GM18868 (cell line): ENCODE measurements at regions not wholly inside any gene's neighbourhood (a gene's known extent, or its start where the extent isn't known, plus 50 kb on each side); places are given as distances from the start of the nearest gene placed in this dataset.
"Not testable (repeated sequence)": the region's sequence is repeated elsewhere in the genome, so short reads cannot be mapped to it uniquely, and the experiment has no call there.

Experiments
- ATAC-seq: cut with Tn5 transposase; IDR thresholded peaks from one replicate; pipeline ENCODE4 v1.9.1; 2021; ENCODE audit warnings: mild to moderate bottlenecking, moderate library complexity; ENCODE audit not compliant: unreplicated experiment

DNA sequence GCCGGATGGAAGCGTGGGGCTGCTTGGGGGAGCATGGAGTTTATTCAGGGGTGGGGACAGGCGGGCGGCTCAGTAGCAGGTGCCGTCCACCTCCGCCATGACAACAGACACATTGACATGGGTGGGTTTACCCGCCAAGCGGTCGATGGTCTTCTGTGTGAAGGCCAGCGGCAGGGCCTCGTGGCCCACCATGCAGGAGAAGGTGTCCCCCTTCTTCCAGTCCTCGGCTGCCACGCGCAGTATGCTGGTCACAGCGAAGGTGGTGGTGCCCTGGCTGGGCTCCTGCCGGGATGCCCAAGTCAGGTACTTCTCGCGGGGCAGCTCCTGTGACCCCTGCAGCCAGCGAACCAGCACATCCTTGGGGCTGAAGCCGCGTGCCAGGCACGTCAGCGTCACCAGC lies 180.7 kb downstream of the TMEM121 start:
- not testable (repeated sequence) for ATAC-seq

DNA sequence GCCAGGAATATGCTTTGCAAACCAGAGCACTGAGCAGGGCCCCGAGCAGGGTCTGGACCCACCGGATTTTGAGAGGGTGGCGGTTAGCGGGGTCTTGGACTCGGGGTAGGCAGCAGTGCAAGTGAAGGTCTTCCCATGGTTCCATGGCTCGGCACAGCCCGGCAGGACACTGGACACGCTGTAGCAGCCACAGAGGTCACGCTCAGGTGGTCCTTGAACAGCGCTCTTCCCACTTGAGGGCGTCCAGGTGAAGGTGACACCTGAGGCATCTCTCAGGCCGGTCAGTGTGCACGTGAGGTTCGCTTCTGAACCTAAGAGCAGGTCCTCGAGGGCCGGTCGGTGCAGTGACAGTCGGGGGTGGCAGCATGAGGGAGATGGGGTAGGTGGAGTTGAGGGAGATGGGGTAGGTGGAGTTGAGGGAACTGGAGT lies 181.4 kb downstream of the TMEM121 start:
- not testable (repeated sequence) for ATAC-seq

- ATAC-seq, result not testable (repeated sequence)
Observed at GRCh38 chr14:105708251-105709134, 182.1 kb downstream of the TMEM121 start.

GRCh38 chr14:105709281-105710118 lies 183.1 kb downstream of the TMEM121 start:
- ATAC-seq, result no peak

DNA sequence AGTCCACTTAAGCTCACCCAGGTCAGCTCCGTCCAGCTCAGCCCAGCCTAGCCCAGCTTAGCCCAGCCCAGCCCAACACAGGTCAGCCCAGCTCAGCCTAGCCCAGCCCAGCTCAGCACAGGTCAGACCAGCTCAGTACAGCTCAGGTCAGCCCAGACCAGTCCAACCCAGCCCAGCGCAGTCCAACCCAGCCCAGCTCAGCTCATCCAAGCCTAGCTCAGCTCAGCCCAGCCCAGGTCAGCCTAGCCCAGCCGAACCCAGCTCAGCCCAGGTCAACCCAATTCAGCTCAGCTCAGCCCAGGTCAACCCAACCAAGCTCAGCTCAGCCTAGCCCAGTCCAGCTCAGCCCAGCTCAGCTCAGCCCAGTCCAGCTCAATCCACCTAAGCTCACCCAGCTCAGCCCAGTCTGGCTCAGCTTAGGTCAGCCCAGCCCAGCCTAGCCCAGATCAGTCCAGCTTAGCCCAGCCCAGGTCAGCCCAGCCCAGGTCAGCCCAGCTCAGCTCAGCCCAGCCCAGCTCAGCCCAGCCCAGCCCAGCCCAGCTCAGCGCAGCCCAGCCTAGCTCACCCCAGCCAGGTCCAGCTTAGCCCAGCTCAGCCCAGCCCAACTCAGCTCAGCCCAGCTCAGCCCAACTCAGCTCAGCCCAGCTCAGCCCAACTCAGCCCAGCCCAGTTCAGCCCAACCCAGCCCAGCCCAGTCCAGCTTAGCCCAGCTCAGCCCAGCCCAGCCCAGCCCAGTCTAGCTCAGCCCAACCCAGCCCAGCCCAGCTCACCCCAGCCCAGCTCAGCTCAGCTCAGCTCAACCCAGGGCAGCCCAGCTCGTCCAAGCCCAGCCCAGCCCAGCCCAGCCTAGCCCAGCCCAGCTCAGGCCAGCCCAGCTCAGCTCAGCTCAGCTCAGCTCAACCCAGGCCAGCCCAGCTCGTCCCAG lies 184.0 kb downstream of the TMEM121 start:
- no peak for ATAC-seq

GRCh38 chr14:105711044-105711620 lies 184.7 kb downstream of the TMEM121 start:
- ATAC-seq, result no peak

DNA sequence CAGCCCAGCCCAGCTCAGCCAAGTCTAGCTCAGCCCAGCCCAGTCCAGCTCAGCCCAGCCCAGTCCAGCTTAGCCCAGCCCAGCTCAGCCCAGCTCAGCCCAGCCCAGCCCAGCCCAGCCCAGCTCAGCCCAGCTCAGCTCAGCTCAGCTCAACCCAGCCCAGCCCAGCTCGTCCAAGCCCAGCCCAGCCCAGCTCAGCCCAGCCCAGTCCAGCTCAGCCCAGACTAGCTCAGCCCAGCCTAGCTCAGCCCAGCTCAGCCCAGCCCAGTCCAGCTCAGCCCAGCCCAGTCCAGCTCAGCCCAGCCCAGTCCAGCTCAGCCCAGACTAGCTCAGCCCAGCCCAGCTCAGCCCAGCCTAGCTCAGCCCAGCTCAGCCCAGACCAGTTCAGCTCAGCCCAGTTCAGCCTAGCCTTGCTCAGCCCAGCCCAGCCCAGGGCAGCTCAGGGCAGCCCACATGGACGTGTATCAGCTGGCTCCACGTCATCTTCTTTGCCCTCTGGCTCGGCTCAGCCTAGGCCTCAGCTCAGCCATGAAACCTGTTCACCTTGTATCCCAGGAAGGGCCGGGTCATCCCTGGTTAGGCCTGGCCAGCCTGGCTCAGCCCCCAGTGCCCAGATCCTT lies 185.6 kb downstream of the TMEM121 start:
- no peak for ATAC-seq

- ATAC-seq, result not testable (repeated sequence)
Observed at GRCh38 chr14:105712670-105713069, 186.3 kb downstream of the TMEM121 start.

DNA sequence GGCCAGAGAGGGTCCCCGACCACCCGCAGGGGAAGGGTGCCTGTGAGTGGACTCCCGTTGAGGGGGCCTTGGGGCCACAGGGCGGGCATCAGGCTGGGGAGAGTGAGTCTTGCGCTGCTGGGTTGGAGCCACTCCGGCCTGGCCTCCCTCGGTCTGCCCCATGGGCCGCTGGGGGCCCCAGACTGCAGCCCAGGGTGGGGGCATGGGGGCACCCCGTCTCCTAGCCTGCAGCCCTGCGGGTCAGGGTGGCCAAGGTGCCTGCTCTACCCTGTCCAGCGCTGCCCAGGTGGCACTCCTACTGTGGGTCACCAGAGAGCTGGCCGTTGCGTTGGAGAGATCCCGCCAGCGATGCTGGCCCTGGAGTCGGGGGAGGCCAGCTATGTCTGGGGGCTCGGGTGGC lies 186.8 kb downstream of the TMEM121 start:
- ATAC-seq, result not testable (repeated sequence)

GRCh38 chr14:105713836-105714235 lies 187.5 kb downstream of the TMEM121 start:
- ATAC-seq, result not testable (repeated sequence)

GRCh38 chr14:105718787-105719186 lies 192.4 kb downstream of the TMEM121 start:
- ATAC-seq, result not testable (repeated sequence)

- not testable (repeated sequence) for ATAC-seq
Observed at GRCh38 chr14:105720106-105720505, 193.7 kb downstream of the TMEM121 start.

- not testable (repeated sequence) for ATAC-seq
Observed at GRCh38 chr14:105720852-105721601, 194.6 kb downstream of the TMEM121 start.

- not testable (repeated sequence) for ATAC-seq
Observed at GRCh38 chr14:105721602-105721970, 195.2 kb downstream of the TMEM121 start.

- ATAC-seq, result not testable (repeated sequence)
Observed at GRCh38 chr14:105721996-105722709, 195.8 kb downstream of the TMEM121 start.

- ATAC-seq, result not testable (repeated sequence)
Observed at GRCh38 chr14:105723271-105723670, 196.9 kb downstream of the TMEM121 start.

DNA sequence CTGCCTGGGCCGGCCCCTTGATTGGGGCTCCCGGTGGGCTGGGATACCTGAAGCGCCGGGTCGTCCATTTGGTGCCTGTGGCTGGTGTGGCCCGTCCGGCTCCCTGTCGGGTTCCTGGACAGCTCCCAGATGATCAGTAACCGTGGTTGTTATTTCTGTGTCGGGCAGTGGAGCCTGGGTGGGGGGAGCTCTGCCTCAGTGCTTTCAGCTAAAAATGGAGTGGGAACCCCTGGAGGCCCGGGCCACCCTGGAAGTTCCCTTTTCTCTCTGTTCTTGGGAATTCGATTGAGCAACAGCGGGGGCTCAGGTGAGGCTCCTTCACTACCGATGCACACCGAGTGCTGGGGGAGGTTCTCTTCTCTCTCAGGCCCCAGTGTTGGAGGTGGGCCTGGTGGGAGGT lies 197.4 kb downstream of the TMEM121 start:
- ATAC-seq, result not testable (repeated sequence)

- ATAC-seq, result not testable (repeated sequence)
Observed at GRCh38 chr14:105729825-105730368, 203.5 kb downstream of the TMEM121 start.
